Activated T-cell treated with anti-CD3 and anti-CD28 coated beads, Interleukin-2, amount 50 U/mL, for 72 hours (primary cell): ENCODE measurements at regions not wholly inside any gene's neighbourhood (a gene's known extent, or its start where the extent isn't known, plus 50 kb on each side); places are given as distances from the start of the nearest gene placed in this dataset.
"Not testable (repeated sequence)": the region's sequence is repeated elsewhere in the genome, so short reads cannot be mapped to it uniquely, and the experiment has no call there.

Source experiments
- ATAC-seq, 2 donors: fragments of 150-1000 bp; cut with Tn5 transposase; replicated peaks in 1 of 2; 2 replicates each; pipeline ENCODE4 v1.10.0; 2021; ENCODE audit warnings: moderate library complexity in 2 of 2, mild to moderate bottlenecking in 1 of 2
- DNase-seq, 2 donors: peaks; one replicate each; pipeline ENCODE4 v3.0.0; 2021 to 2022; ENCODE audit warnings: mixed read lengths in 1 of 2
- H3K27ac Mint-ChIP-seq: one replicate; pipeline ENCODE4 v1.8.0; 2022; ENCODE audit warnings: mild to moderate bottlenecking, moderate library complexity, mixed read lengths
- H3K27me3 Mint-ChIP-seq: one replicate; pipeline ENCODE4 v1.8.0; 2022; ENCODE audit warnings: low read depth, mixed read lengths
- H3K36me3 Mint-ChIP-seq, 2 donors: one replicate each; pipeline ENCODE4 v1.8.0; 2022; ENCODE audit warnings: mixed read lengths in 2 of 2, mild to moderate bottlenecking in 1 of 2; ENCODE audit not compliant: insufficient read depth in 2 of 2
- H3K4me1 Mint-ChIP-seq: one replicate; pipeline ENCODE4 v1.8.0; 2022; ENCODE audit warnings: low read depth, mixed read lengths
- H3K4me3 Mint-ChIP-seq, 2 donors: one replicate each; pipeline ENCODE4 v1.8.0; 2022; ENCODE audit warnings: mild to moderate bottlenecking in 2 of 2, mixed read lengths in 2 of 2, moderate library complexity in 2 of 2
- H3K9me3 Mint-ChIP-seq, 2 donors: one replicate each; pipeline ENCODE4 v1.8.0; 2022; ENCODE audit warnings: mixed read lengths in 2 of 2

DNA sequence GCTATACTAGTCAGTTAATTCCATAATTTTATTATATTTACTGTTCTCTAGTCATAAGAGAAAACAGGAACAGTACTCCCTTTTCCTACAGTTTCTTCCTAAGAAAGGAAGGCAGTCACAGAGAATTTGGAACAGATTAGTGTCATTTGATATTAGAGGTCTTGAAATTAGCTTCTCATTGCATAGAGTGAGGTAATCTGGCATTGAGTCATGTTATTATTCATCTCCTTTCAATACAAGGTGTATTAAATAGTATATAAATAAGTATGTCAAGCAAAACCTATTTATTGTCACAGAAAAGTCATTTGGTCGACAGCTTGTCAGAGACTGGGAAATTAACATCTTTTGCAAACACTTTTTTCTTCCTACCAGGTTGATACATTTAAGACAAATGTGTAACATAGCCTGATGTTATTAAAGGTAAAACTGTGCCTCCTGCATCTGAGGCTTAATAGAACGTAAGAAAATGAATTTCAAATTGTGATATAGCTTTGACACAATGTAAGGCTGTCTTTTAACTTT, 753.1 kb upstream of the FRG1 start:
- no peak for DNase-seq
- peaks cover 2 to 4% of the 10 kb centered on the region in 2 donors for H3K36me3 Mint-ChIP-seq
- peaks cover 7 to 14% of the 10 kb centered on the region in 2 donors for H3K9me3 Mint-ChIP-seq
- no peak overlapping the region for H3K4me3 Mint-ChIP-seq
- ATAC-seq = no peak
- no peak overlapping the region for H3K27ac Mint-ChIP-seq
- H3K4me1 Mint-ChIP-seq = no peaks in the 10 kb centered on the region
- H3K27me3 Mint-ChIP-seq = no peaks in the 10 kb centered on the region

DNA sequence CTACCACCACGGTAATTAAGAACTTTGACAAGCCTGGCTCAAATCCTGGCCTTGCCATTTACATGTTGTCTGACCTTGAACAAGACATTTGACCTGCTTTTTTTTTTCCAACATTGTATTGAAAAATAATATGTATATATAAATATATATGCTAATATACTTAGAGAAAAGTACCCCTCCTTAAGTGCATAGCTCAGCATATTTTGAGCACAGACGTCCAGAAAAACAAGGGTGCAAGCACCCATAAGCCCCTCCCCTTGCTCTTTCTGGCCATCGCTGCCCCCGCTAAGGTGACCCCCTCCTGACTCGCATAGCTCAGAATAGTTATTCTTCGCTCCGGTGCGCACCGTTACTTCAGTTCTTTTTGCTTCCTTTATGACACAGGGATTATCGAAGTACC, 742.0 kb upstream of the FRG1 start:
- H3K9me3 Mint-ChIP-seq = peaks cover 0 to 2% of the 10 kb centered on the region in 2 donors

DNA sequence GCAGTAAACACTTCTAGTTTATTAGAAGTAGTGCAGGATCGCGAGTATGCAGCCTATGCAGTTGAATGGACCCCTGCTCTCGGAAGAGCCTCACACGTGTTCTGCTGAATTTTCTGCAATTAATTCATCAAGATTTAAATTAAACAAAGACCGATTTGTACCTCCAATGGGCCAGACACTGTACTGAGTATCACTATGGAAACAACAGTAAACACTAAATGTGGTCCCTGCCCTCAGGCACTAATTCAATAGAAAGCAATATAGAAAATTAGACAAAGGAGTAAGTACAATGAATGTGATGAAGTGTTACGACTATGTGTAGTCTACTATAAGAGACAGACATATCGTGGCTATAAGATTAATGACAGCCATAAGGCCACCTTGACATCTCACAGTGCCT, 740.3 kb upstream of the FRG1 start:
- ATAC-seq (no peak), DNase-seq (no peak)
- Mint-ChIP-seq H3K4me1 (peaks cover 6% of the 10 kb centered on the region), H3K36me3 (no peaks in the 10 kb centered on the region), H3K4me3 (no peak overlapping the region), H3K9me3 (peaks cover 0 to 2% of the 10 kb centered on the region in 2 donors), H3K27ac (no peak overlapping the region), H3K27me3 (no peaks in the 10 kb centered on the region)

More for the DNA sequence above, 742.0 kb upstream of the FRG1 start:
- no peak overlapping the region for H3K27ac Mint-ChIP-seq
- no peaks in the 10 kb centered on the region for H3K36me3 Mint-ChIP-seq
- no peak overlapping the region for H3K4me3 Mint-ChIP-seq
- ATAC-seq (no peak), DNase-seq (no peak)
- no peaks in the 10 kb centered on the region for H3K27me3 Mint-ChIP-seq
- peaks cover 6% of the 10 kb centered on the region for H3K4me1 Mint-ChIP-seq

DNA sequence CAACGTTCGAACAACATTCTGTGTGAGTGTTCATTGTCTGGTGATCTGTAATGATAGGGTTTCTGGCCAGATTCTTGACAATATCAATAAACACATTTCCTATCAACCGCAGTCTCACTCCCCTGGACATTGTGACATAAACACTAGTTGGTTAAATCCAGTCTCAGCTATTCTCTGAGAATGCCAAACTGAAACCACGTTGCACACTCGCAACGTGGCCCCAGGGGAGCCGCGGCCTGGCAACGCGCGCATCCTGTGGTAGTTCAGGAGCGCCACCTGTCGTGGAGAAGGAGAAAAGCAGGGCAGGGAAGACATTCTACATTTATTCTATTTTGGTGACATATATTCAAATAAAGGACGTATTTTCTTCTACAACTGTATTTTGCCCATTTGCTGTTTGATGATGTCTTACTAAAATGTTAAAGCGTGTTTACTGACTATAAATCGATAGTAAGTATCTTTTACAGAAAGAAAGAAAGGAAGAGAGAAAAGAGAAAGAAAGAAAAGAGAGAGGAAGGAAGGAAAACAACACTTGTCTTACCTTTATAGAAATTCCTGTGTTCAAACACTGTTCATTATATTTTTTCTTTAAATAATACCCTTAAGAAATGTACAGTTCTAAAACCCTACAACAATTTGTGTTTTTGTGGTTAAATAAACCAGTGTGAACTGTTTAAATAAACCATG, 738.3 kb upstream of the FRG1 start:
- peaks cover 0 to 2% of the 10 kb centered on the region in 2 donors for H3K9me3 Mint-ChIP-seq
- H3K4me3 Mint-ChIP-seq = peak overlapping the region; percentile 70 to 74
- H3K27ac Mint-ChIP-seq = no peak overlapping the region
- DNase-seq = peak; percentile 4 to 23
- H3K36me3 Mint-ChIP-seq = no peaks in the 10 kb centered on the region
- no peaks in the 10 kb centered on the region for H3K27me3 Mint-ChIP-seq
- H3K4me1 Mint-ChIP-seq = peaks cover 6% of the 10 kb centered on the region
- no peak for ATAC-seq

DNA sequence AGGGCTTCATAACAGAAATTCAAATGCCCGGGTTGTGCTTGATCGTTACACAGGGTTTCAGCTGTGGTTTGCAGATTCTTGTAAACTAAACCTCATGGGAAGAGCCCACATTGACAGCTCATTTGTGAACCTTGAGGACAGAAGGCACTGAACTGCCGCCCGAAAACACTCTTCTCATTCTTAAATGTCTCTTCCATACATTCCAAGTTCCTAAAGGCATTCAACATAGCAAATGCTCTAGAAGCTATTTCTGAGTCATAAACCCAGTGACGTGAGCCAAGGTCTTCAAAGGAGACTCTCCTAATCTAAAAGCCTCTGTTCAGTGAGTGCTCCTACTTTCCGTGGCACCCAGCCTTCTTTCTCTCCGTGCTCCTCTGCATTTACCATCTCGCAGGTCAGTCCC, 737.8 kb upstream of the FRG1 start:
- Mint-ChIP-seq H3K36me3 (no peaks in the 10 kb centered on the region), H3K4me3 (peak overlapping the region in 1 of 2 donors; percentile 15), H3K4me1 (peaks cover 6% of the 10 kb centered on the region), H3K27me3 (no peaks in the 10 kb centered on the region), H3K27ac (no peak overlapping the region), H3K9me3 (peaks cover 4 to 5% of the 10 kb centered on the region in 2 donors)
- ATAC-seq (peak in 1 of 2 donors; percentile 29), DNase-seq (no peak)

DNA sequence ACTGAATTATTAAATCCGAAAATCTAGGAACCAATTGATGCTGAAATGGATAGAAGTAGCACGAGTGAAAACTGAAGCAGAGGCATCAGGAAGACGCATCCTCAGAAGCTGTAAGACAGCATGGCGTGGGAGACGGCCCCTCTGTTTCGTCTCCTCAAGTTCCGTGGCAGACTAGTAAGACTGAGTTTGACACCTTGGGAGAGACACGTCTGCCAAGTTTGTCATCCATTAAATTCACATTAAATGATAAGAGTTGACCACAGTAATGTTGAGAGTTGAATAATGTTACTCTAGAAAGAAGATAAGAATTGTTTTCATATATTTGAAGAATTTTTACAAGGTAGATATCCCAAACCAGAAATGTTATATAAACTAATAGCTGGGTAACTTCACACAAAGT, 736.1 kb upstream of the FRG1 start:
- Mint-ChIP-seq H3K4me3 (no peak overlapping the region), H3K27me3 (no peaks in the 10 kb centered on the region), H3K9me3 (peaks cover 4 to 5% of the 10 kb centered on the region in 2 donors), H3K36me3 (no peaks in the 10 kb centered on the region), H3K4me1 (peaks cover 6% of the 10 kb centered on the region), H3K27ac (no peak overlapping the region)
- DNase-seq (no peak), ATAC-seq (no peak)

DNA sequence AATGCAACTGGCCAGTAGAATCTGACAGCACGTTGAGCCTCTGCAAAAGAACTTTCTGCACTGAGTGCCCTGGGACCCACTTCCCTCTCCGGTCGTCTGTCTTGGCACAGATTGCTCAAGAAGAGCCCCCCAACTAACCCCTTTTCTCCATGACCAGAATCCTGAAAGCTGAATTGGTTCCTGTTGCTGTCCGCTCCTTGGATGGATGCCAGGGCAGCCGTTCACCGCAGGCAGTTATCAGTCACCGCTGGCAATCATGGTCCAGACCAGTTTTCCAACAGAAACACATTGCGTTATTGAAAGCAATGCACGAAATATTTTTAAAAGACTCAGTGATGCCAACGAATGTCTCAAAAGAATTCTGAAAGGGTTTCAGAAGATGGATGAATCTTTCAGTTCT, 733.7 kb upstream of the FRG1 start:
- Mint-ChIP-seq H3K27ac (no peak overlapping the region), H3K4me3 (no peak overlapping the region), H3K27me3 (no peaks in the 10 kb centered on the region), H3K36me3 (no peaks in the 10 kb centered on the region), H3K4me1 (peaks cover 6% of the 10 kb centered on the region), H3K9me3 (peaks cover 8 to 10% of the 10 kb centered on the region in 2 donors)
- DNase-seq = no peak
- no peak for ATAC-seq

DNA sequence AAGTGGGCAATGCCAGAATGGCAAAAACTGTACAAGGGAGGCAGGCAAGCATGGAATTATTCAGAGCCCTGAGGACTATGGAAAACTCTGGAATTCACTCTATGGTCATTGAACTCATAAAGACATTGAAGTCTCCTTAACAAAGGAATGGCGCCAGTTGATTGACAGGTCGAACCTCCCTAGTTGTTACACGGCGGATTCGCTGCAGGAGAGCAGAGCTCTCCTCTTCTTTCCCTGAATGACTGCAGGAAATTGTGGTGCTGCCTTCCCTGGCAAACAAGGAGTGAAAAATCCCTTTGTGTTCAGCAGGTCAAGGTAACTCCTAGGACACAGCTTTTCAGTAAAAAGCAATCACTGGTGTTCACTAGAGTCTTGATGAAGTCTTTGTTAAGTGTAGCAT, 732.8 kb upstream of the FRG1 start:
- Mint-ChIP-seq H3K4me1 (no peaks in the 10 kb centered on the region), H3K9me3 (peaks cover 8 to 10% of the 10 kb centered on the region in 2 donors), H3K27ac (no peak overlapping the region), H3K4me3 (no peak overlapping the region), H3K27me3 (no peaks in the 10 kb centered on the region), H3K36me3 (no peaks in the 10 kb centered on the region)
- DNase-seq (no peak), ATAC-seq (no peak)

DNA sequence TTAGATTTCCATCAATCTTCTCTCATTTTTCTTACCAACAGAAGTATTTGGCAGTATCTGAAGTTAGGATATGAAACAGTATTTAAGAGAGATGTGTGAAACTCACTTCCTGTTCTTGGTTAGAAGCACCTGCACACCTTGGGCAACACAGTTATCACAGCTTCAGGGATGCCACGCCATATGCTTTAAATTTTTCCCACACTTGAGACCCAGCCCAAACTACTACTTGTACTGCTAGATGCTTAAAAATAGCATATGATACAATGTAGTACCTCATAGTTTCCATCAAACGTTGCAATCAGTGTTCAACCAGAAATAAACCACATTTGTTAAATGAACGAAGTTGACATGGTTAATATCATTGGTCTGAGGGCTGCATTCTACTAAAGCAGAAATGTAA, 725.1 kb upstream of the FRG1 start:
- Mint-ChIP-seq H3K4me1 (no peaks in the 10 kb centered on the region), H3K36me3 (no peaks in the 10 kb centered on the region), H3K27me3 (no peaks in the 10 kb centered on the region), H3K27ac (no peak overlapping the region), H3K4me3 (no peak overlapping the region), H3K9me3 (peaks cover 6 to 9% of the 10 kb centered on the region in 2 donors)
- ATAC-seq (no peak), DNase-seq (no peak)

DNA sequence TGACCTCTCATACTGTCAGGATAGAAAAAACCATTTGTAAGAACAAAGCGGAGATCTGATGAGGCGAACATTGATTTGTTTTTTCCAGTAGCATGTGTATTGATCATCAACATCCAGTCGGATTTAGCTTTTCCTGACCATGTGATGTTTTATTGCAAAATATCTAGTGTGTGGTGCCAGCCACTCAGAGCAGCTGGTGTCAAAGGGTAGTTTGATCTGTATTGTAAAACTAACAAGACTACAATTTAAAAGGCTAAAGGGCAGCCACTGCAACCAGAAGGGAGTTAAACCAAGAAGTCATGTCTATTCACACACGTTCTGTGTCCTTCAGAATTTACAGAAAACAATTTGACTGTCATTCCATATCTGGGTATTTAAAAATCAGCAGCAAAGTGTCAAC, 719.0 kb upstream of the FRG1 start:
- Mint-ChIP-seq H3K36me3 (no peaks in the 10 kb centered on the region), H3K4me3 (no peak overlapping the region), H3K27ac (no peak overlapping the region), H3K27me3 (no peaks in the 10 kb centered on the region), H3K9me3 (peaks cover 0 to 5% of the 10 kb centered on the region in 2 donors), H3K4me1 (no peaks in the 10 kb centered on the region)
- ATAC-seq = no peak
- no peak for DNase-seq

DNA sequence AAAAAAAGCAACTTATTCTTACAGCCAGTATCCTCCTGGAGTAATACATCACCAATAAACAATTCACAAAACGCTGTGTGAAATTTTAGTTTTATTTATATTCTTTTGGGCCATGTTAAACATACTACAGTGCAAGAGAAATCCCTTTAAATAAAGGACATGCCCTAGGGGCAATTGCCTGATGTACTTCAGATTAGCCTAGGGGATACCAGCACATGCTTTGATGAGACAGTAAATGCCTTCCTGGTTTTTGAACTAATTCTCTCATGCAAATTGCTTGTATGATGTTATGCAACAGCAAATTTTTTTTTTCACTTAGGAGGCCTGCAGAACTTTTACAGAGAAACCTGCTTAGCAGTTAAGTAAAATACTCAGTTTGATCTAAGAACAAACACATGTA, 711.9 kb upstream of the FRG1 start:
- Mint-ChIP-seq H3K9me3 (peaks cover 0 to 4% of the 10 kb centered on the region in 2 donors), H3K36me3 (no peaks in the 10 kb centered on the region), H3K4me1 (no peaks in the 10 kb centered on the region), H3K4me3 (no peak overlapping the region), H3K27ac (no peak overlapping the region), H3K27me3 (no peaks in the 10 kb centered on the region)
- ATAC-seq (no peak), DNase-seq (no peak)

DNA sequence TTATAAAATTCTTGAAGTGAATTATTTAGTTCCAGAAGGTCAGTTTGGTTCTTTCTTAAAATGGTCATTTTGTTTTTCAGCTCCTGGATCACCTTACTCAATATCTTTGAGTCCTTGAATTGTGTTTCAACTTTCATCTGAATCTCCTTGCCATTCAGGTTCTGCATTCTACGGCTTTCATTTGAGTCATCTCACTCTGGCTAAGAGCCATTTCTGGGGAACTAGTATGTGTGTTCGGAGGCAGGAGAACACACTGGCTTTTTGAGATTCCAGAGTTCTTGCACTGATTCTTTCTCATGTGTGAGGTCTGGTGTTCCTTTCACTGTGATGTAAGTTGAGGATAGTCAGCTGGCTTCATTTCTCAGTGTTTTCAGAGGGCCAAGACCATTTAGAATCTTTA, 708.4 kb upstream of the FRG1 start:
- no peaks in the 10 kb centered on the region for H3K27me3 Mint-ChIP-seq
- peaks cover 2 to 4% of the 10 kb centered on the region in 2 donors for H3K9me3 Mint-ChIP-seq
- DNase-seq = no peak
- ATAC-seq = no peak
- H3K27ac Mint-ChIP-seq = no peak overlapping the region
- H3K4me1 Mint-ChIP-seq = no peaks in the 10 kb centered on the region
- no peak overlapping the region for H3K4me3 Mint-ChIP-seq
- no peaks in the 10 kb centered on the region for H3K36me3 Mint-ChIP-seq

DNA sequence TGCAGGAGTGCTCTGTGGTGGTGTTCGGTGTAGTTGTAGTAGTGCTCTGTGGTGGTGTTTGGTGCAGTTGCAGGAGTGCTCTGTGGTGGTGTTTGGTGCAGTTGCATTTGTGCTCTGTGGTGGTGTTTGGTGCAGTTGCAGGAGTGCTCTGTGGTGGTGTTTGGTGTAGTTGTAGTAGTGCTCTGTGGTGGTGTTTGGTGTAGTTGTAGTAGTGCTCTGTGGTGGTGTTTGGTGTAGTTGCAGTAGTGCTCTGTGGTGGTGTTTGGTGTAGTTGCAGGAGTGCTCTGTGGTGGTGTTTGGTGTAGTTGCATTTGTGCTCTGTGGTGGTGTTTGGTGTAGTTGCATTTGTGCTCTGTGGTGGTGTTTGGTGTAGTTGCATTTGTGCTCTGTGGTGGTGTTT, 706.9 kb upstream of the FRG1 start:
- H3K9me3 Mint-ChIP-seq, H3K4me1 Mint-ChIP-seq, H3K27me3 Mint-ChIP-seq, H3K36me3 Mint-ChIP-seq, H3K27ac Mint-ChIP-seq, DNase-seq, ATAC-seq, H3K4me3 Mint-ChIP-seq: not testable (repeated sequence)

DNA sequence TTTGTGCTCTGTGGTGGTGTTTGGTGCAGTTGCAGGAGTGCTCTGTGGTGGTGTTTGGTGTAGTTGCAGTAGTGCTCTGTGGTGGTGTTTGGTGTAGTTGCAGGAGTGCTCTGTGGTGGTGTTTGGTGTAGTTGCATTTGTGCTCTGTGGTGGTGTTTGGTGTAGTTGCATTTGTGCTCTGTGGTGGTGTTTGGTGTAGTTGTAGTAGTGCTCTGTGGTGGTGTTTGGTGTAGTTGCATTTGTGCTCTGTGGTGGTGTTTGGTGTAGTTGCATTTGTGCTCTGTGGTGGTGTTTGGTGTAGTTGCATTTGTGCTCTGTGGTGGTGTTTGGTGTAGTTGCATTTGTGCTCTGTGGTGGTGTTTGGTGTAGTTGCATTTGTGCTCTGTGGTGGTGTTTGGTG, 705.7 kb upstream of the FRG1 start:
- not testable (repeated sequence) for H3K4me3 Mint-ChIP-seq, DNase-seq, H3K9me3 Mint-ChIP-seq, ATAC-seq, H3K4me1 Mint-ChIP-seq, H3K36me3 Mint-ChIP-seq, H3K27ac Mint-ChIP-seq, H3K27me3 Mint-ChIP-seq
